Inflammatory macrophage (primary cell): ENCODE measurements at regions not wholly inside any gene's neighbourhood (a gene's known extent, or its start where the extent isn't known, plus 50 kb on each side); places are given as distances from the start of the nearest gene placed in this dataset.
"Not testable (repeated sequence)": the region's sequence is repeated elsewhere in the genome, so short reads cannot be mapped to it uniquely, and the experiment has no call there.

Experiments used
- DNase-seq, 2 donors: peaks; one replicate each; pipeline ENCODE4 v3.0.0-alpha.2; 2020 to 2022

DNA sequence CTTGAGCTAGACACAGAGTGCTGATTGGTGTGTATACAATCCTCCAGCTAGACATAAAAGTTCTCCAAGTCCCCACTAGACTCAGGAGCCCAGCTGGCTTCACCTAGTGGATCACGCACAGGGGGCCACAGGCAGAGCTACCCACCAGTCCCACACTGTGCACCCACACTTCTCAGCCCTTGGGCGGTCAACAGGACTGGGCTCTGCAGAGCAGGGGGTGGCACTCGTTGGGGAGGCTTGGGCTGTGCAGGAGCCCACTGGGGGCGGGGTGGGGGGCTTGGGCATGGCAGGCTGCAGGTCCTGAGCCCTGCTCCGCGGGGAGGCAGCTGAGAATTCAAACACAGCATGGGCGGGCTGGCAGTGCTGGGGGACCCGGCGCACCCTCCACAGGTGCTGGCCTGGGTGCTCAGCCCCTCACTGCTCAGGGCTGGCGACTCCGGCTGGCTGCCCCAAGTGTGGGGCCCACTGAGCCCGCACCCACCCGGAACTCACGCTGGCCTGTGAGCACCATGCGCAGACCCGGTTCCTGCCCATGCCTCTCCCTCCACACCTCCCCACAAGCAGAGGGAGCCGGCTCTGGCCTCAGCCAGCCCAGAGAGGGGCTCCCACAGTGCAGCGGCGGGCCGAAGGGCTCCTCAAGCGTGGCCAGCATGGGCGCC is 873.8 kb downstream of the PCDH17 start:
- not testable (repeated sequence) for DNase-seq

DNA sequence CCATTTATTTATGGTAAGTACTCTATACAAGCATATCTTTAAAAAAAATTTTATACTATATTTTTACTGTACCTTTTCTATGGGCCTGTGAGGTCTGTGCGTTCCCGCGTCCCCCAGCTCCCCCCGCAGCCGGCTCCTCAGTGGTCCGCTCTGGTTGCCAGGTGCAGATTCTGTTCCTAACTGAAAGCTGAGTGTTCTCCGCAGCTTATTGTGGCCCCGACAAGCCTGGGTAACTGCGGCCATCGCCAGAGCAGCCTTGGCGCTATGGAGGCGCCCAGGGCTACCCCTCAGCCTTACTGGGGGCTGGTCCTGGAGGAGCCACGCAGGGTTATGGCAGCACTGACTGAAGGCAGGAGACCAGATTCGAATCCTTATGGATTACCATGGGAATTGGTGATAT is 896.8 kb downstream of the PCDH17 start:
- no peak for DNase-seq

DNA sequence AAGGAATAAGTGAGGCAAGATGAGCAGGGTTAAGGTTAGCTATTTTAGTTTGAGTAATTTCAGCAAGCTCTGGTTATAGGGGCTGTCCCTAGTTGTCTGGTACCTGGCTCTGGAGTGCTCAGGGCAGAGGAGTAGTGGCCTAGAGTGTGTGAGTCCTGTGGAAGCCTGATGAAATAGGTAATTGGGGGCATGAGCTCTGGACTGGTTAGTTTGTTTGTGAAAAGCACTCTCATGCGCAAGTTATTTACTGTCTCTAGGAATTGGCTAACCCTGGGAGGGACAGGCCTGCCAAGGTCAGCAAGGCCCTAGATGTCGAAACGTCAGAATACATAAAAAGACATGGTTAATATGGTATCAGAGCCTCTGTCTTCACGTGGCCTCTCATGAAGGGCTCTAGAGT is 900.1 kb downstream of the PCDH17 start:
- DNase-seq: no peak

DNA sequence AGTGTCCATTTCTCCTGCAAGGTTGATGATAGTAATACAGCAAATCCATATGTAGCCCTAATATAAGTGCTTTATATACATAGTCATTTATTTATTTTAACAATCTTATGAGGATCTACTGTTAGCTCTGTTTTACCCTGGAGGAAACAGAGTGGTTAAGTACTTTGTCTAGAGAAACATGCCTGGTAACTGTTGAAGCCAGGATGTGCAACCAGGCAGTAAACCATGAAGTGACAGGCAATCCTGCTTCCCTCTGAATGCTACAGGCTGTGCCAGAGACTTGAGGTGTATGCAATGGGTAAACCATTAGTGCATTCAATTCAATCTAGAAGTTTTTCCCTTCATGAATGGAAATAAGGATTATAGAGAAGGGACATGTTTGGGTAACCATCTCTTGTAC is 911.0 kb downstream of the PCDH17 start:
- DNase-seq: no peak

DNA sequence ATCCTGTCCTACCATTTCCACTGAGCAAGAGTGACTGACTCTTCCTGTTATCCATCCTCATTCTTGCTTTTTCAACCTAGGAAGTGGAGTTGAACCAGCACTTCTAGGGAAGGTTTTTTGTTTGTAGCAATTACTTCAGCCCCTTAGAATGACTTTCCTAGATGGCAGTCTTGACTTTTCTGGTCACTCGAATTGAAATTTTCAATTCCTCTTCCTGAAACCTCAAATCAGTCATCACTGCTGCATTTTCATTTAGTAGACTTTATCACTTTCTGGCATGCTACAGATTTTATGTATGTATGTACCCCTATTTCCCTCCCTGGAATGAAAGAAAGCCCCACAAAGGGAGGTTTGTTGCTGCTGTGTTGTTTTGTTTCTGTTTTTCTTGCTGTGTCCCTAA is 915.9 kb downstream of the PCDH17 start:
- no peak for DNase-seq

- DNase-seq: peak; percentile 6 to 36
Observed at GRCh38 chr13:58566176-58566575, 934.6 kb downstream of the PCDH17 start.

DNA sequence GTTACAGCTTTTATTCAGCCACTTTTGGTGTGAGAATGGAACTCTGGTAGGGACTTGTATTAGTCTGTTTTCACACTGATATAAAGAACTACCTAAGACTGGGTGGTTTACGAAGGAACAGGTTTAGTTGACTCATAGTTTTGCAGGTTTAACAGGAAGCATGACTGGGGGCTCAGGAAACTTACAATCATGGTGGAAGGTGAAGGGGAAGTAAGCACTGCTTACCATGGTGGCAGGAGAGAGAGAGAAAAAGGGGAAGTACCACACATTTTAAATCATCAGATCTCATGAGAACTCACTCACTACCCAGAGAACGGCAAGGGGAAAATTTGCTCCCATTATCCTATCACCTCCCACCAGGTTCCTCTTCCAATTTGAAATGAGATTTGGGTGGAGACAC is 942.2 kb downstream of the PCDH17 start:
- peak; percentile 2 to 5 for DNase-seq

DNA sequence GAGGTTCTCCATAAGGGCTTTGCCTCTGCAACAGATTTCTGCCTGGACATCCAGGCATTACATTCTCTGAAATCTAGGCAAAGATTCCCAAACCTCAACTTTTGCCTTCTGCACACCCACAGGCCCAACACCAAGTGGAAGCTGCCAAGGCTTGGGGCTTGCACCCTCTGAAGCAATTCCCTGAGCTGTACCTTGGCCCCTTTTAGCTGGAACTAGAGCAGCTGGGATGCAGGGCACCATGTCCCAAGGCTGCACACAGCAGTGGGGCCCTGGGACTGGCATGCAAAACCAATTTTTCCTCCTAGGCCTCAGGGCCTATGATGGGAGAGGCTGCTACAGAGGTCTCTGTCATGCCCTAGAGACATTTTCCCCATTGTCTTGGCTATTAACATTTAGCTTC is 943.2 kb downstream of the PCDH17 start:
- no peak for DNase-seq

GRCh38 chr13:58579468-58579867 is 947.9 kb downstream of the PCDH17 start:
- DNase-seq: peak in 1 of 2 donors; percentile 29

DNA sequence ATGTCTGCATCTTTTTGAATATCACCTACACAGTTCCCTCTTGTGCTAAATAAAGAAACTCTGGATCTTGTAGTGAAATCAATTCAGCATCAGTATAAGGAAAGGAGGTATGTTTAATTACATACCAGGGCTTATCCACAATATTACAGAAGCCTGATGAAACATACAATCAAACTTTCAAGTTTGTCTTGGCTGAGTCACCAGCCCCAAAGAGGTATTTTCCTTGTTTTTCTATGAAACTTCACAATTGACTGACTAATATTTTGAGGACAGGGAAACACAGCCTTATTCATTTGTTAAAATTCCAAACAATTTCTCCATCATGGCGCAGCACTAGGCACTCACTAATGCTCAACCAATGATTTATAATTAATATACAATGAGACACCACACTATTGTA is 952.4 kb downstream of the PCDH17 start:
- no peak for DNase-seq

GRCh38 chr13:58584610-58585009 is 953.1 kb downstream of the PCDH17 start:
- no peak for DNase-seq

- DNase-seq: peak; percentile 33 to 71
Observed at GRCh38 chr13:58587183-58587582, 955.6 kb downstream of the PCDH17 start.

DNA sequence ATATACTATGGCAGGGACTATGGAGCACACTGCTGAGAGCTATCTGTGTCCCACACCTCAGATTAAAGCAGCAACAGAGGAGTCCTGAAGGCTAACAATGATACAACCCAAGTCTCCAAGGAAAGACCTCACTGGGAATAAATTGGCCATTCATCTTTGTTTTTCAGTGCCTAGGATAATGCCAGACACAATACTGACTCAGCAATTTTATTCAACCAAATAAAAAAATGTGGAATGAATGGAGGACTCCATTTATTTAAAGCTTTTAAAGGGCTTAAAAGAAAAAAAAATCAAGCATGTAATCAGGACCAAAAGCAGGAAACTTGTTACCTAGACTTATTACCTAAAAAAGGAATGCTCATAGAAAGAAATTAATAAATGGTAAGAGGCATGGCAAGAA is 960.5 kb downstream of the PCDH17 start:
- no peak for DNase-seq

GRCh38 chr13:58592786-58593185 is 961.2 kb downstream of the PCDH17 start:
- DNase-seq: no peak

DNA sequence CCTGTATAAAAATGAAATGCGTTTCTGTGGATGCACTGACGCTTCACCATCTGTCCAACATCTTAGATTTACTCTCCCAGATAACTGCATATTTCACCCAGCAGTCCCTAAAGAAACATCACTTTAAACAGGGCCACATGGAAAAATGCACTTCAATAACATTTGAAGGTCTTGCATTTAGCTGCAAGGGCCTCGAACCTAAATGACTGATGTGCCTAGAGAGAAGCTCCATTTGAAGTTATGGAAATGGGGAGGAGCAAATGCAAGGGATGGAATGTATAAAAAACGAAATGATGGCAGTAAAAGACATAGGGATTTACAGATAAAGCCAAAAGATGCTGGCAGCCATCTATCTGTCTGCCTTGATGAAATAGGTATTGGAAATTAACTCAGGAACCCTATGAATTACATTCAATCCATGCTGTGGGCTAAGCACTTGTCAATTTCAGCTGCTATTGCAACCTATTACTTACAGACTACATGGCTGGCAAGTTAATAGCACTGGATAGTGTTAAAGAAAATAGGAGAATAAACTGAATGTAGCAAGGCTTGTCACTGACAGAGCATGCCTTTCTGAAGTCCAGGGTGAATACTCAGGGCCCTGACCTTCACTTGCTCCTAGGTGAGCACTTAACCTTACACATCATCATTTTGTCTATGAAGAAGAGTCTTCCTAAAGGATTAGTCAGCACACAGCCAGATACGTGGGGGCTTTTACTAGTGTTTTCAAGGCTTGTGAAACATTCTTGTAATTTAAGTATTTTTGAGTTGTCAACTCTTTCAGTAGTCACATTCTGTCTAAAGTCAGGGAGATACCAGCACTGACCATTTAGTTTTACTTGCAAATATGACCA is 963.4 kb downstream of the PCDH17 start:
- no peak for DNase-seq

- no peak for DNase-seq
Observed at GRCh38 chr13:58597552-58597951, 966.0 kb downstream of the PCDH17 start.

DNA sequence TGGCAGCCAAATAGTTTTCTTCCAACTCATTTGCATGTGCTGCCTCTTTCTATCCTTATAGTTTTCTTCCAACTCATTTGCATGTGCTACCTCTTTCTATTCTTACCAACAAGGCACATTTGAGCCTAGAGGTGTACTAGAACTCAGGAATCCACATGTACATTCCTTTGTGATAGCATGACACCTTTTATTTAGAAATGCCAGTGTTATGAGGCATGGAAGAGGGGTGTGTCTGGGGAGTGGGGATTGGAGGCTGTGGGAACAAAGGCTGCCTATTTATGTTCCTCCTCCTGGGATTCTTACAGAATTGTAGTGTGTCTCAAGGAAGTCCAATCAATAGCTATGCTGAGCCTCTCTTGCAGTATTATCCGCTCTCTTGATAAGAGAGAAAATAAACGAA is 966.7 kb downstream of the PCDH17 start:
- DNase-seq: no peak

DNA sequence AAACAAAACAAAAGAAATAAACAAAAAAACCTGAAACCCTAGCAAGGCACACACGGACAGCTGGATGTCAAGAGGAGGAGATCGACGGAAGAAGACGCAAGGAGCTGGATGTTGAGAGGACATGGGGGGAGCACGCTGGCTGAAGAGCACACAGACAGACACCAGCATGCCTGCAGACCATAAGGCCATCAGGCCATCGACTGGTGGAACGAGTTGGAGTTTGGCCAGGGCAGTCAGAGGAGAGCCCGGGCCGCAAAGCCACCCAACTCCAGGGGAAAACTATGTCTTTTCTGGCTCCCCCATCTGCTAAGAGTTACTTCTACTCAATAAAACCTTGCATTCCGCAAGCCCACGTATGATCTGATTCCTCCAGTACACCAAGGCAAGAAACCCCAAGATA is 979.6 kb downstream of the PCDH17 start:
- DNase-seq: no peak

GRCh38 chr13:58617880-58618665 is 986.5 kb downstream of the PCDH17 start:
- no peak for DNase-seq

DNA sequence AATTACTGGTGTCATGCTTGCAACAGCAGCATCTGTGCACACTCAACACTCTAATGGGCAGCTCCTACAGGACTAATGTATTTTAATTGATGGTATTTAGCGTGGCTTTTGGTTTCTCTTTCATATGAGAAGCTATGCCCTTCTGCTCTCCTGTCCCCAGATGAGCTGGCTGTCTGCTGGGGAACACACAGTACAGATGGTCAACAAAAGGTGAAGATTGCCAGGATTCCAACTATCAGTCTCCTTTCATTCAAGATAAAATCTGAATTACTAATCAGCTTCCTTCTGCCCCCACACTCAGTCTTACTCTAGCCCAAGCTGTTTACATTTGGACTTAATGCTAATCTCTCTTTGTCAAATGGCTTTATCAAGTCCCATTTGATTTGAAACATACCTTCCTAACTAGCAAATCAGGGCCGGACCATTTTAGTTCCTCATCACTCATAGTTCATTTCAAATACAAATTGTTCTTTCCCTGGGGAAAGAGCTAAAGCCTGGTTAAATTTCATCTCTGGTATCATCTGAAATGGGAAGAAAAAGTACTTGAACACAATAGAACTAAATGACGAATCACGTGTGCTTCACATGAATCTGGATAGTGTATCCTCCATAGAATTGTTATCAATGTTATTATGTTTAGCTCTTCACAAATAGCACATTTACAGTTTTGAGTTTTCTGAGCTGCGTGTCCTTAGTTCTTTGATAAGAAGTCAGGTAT is 988.0 kb downstream of the PCDH17 start:
- no peak for DNase-seq

- no peak for DNase-seq
Observed at GRCh38 chr13:58620176-58620575, 988.6 kb downstream of the PCDH17 start.

GRCh38 chr13:58625703-58626389 is 994.3 kb downstream of the PCDH17 start:
- DNase-seq: no peak
